GM12864 (cell line): ENCODE measurements at regions not wholly inside any gene's neighbourhood (a gene's known extent, or its start where the extent isn't known, plus 50 kb on each side); places are given as distances from the start of the nearest gene placed in this dataset.

Source experiments
- DNase-seq: peaks from one replicate; pipeline ENCODE4 v3.0.0-alpha.2; 2011; ENCODE audit warnings: low read depth
- H3K4me3 ChIP-seq: 2 replicates; pipeline ENCODE4 v1.5.1; 2011; ENCODE audit warnings: mild to moderate bottlenecking, low read depth, low read length, control low read depth
- TF ChIP-seq, protein P1 (sequence below): IDR thresholded peaks from 2 replicates; pipeline ENCODE4 v1.5.1; 2011; ENCODE audit warnings: low read depth, mild to moderate bottlenecking, moderate library complexity, low read length, control low read depth, inconsistent platforms; ENCODE audit errors: missing control alignments

DNA sequence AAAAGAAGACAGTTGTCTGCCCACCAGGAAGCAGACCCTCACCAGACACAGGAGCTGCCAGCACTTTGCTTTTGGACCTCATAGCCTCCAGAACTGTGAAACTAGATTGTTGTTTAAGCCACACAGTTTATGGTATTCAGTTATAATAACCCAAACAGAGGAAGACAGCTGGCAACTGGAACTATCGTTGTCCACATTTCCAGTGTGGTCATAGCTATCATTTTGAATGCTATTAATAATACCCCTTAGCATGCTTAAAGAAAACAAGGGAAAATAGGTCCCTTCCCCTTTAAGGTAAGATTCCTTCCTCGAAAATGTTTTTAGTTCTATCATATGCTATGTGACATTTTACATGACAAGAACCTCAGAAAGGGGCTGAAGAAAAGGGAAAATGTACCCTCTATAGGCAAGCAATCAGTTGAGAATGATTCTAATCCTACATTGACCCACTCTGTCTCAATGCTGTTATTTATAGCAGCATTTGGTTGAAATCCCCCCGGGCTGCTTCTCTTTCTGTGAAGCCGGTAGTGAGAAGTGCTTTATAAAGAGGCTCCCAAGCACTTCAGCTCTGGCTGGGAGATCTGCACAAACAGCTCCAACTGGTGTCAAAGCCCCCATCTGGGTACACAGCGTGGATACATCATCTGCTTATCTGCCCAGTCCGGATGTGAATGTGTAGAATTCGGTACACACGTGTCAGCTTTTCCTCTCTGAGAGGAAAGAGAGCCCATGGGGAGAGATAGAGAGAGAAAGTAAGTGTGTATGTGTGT, 221.2 kb upstream of the FLRT2 start:
- DNase-seq = no peak
- H3K4me3 ChIP-seq = no peak overlapping the region
- TF ChIP-seq, protein P1, sequence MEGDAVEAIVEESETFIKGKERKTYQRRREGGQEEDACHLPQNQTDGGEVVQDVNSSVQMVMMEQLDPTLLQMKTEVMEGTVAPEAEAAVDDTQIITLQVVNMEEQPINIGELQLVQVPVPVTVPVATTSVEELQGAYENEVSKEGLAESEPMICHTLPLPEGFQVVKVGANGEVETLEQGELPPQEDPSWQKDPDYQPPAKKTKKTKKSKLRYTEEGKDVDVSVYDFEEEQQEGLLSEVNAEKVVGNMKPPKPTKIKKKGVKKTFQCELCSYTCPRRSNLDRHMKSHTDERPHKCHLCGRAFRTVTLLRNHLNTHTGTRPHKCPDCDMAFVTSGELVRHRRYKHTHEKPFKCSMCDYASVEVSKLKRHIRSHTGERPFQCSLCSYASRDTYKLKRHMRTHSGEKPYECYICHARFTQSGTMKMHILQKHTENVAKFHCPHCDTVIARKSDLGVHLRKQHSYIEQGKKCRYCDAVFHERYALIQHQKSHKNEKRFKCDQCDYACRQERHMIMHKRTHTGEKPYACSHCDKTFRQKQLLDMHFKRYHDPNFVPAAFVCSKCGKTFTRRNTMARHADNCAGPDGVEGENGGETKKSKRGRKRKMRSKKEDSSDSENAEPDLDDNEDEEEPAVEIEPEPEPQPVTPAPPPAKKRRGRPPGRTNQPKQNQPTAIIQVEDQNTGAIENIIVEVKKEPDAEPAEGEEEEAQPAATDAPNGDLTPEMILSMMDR = no peak

DNA sequence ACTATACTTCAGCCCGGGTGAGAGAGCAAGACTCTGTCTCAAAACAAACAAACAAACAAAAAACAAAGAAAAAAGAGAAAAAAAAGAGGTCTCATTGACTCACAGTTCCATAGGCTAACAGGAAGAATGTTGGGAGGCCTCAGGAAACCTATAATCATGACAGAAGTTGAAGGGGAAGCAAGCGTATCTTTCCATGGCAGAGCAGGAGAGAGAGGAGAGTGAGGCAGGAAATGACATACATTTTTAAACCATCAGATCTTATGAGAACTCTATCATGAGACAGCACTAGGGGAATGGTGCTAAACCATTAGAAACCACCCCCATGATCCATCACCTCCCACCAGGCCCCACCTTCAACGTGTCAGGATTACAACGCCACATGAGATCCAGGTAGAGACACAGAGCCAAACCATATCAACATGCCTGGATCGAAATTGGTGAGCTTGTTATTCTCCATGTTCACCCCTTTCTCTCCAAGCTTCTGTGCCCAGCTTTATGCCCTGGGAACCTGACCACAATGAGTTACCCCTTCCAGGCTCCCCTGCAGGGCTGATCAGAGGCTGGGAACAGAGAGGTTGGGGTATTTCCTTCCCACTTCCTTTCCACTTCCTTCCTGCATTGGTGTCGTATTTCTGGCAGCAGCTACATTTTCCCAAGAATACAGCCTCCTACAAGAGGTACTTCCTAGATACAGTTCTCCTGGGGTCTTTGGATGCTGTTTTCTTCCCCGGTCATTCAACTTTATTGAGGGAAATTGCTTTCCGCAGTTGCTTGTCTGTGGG, 219.3 kb upstream of the FLRT2 start:
- TF ChIP-seq, protein P1 = no peak
- no peak for DNase-seq
- no peak overlapping the region for H3K4me3 ChIP-seq

- no peak for DNase-seq
- TF ChIP-seq, protein P1 = no peak
- H3K4me3 ChIP-seq = no peak overlapping the region
Observed at GRCh38 chr14:85313560-85314207, 216.3 kb upstream of the FLRT2 start.

DNA sequence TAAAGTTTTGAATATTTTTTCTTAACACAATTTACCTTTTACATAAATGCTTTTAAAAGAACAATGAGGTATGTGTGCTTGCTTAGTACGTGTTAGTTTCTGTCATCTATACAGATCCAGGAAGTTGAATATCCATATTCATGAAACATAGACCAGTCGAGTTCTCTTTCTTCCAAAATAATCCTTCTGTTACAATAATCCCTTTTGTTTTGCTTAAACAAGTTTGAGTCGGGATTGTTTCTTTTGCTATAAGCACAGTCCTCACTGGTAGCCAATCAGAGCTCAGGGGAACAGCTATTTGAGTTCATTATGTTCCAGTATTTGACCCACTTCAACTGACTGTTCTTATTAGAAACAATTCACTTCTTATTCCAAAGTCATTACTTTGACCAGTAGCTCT, 214.7 kb upstream of the FLRT2 start:
- TF ChIP-seq, protein P1 = no peak
- no peak for DNase-seq

DNA sequence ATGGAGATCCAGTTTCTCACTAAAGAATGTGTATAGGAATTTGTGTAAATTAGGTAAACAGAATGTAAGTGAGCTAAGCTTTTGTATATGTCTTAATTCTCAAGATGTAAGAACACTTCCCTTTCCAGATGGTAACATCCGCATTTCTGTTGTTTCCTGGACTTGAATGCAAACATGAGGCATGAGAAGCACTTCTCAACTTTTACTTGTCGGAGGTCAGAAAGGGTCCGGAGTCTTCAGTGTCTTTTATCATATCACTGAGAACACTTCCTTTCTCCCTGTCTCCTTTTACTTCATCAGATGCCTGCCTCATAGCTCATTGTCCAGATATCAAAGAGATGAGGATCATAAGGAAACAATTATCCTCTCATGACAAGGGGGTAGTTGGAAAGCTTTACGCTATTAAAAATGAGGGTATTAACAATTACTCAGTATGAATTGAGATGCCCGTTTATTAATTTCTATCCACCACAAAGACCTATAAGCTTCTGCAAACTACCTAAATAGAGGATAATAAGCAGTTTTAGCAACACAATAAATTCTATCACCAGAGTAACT, 214.1 kb upstream of the FLRT2 start:
- DNase-seq = no peak
- TF ChIP-seq, protein P1 = no peak
- H3K4me3 ChIP-seq = no peak overlapping the region

More for the DNA sequence above, 214.7 kb upstream of the FLRT2 start:
- H3K4me3 ChIP-seq = no peak overlapping the region

GRCh38 chr14:85316701-85317410, 213.1 kb upstream of the FLRT2 start:
- TF ChIP-seq, protein P1 = no peak
- H3K4me3 ChIP-seq = no peak overlapping the region
- no peak for DNase-seq
